GM19035 (cell line): ENCODE measurements at regions not wholly inside any gene's neighbourhood (a gene's known extent, or its start where the extent isn't known, plus 50 kb on each side); places are given as distances from the start of the nearest gene placed in this dataset.

Experiments used
- ATAC-seq: cut with Tn5 transposase; IDR thresholded peaks from one replicate; pipeline ENCODE4 v1.9.1; 2021; ENCODE audit not compliant: unreplicated experiment

GRCh38 chr15:95210436-95210981, 979.1 kb downstream of the MCTP2 start:
- no peak for ATAC-seq

- ATAC-seq: no peak
These were observed 983.7 kb downstream of the MCTP2 start for GRCh38 chr15:95215017-95215416.

GRCh38 chr15:95226835-95227234, 995.5 kb downstream of the MCTP2 start:
- no peak for ATAC-seq

- no peak for ATAC-seq
These were observed 995.9 kb downstream of the MCTP2 start for GRCh38 chr15:95227235-95227634.

- no peak for ATAC-seq
These were observed 997.6 kb downstream of the MCTP2 start for GRCh38 chr15:95228856-95229555.

- no peak for ATAC-seq
These were observed 1003.7 kb downstream of the MCTP2 start for GRCh38 chr15:95235033-95235432.

- ATAC-seq: no peak
These were observed 1016.0 kb downstream of the MCTP2 start for GRCh38 chr15:95247071-95247984.

- ATAC-seq: no peak
These were observed 1018.2 kb downstream of the MCTP2 start for GRCh38 chr15:95249524-95249923.

- no peak for ATAC-seq
These were observed 1021.0 kb downstream of the MCTP2 start for GRCh38 chr15:95252404-95252803.

- no peak for ATAC-seq
These were observed 1022.9 kb downstream of the MCTP2 start for GRCh38 chr15:95254263-95254662.

- no peak for ATAC-seq
These were observed 1028.2 kb downstream of the MCTP2 start for GRCh38 chr15:95259513-95259912.

GRCh38 chr15:95259965-95260364, 1028.6 kb downstream of the MCTP2 start:
- no peak for ATAC-seq

- ATAC-seq: no peak
These were observed 1029.5 kb downstream of the MCTP2 start for GRCh38 chr15:95260856-95261255.

- no peak for ATAC-seq
These were observed 1030.2 kb downstream of the MCTP2 start for GRCh38 chr15:95261546-95261945.

- ATAC-seq: no peak
These were observed 1030.6 kb downstream of the MCTP2 start for GRCh38 chr15:95261968-95262367.

GRCh38 chr15:95262866-95263564, 1031.7 kb downstream of the MCTP2 start:
- ATAC-seq: no peak

- ATAC-seq: no peak
These were observed 1032.4 kb downstream of the MCTP2 start for GRCh38 chr15:95263751-95264150.

- no peak for ATAC-seq
These were observed 1034.1 kb downstream of the MCTP2 start for GRCh38 chr15:95265419-95265997.

- no peak for ATAC-seq
These were observed 1035.2 kb downstream of the MCTP2 start for GRCh38 chr15:95266451-95267061.

GRCh38 chr15:95267481-95267880, 1036.1 kb downstream of the MCTP2 start:
- ATAC-seq: no peak
